CD4-positive, alpha-beta T cell (primary cell): ENCODE measurements at regions not wholly inside any gene's neighbourhood (a gene's known extent, or its start where the extent isn't known, plus 50 kb on each side); places are given as distances from the start of the nearest gene placed in this dataset.

Experiments
- ATAC-seq: fragments of 200-7000 bp; cut with Tn5 transposase; one replicate; pipeline ENCODE4 v1.10.0; 2022; ENCODE audit warnings: mild to moderate bottlenecking; ENCODE audit not compliant: poor library complexity
- CTCF ChIA-PET: fragments of 350-600 bp; sonication (Branson Sonifier 250); formaldehyde crosslinking; loops from one replicate; lab custom pipeline; 2021; ENCODE audit warnings: antibody characterized with exemption, inconsistent platforms; lab: Charles Lee
- POLR2A ChIA-PET: fragments of 350-600 bp; sonication (Branson Sonifier 250); formaldehyde crosslinking; loops from one replicate; lab custom pipeline; 2021; ENCODE audit warnings: antibody characterized with exemption, inconsistent platforms; lab: Charles Lee
- DNase-seq, 14 experiments: peaks; one replicate each; pipeline ENCODE4 v3.0.0-alpha.2; 2013 to 2020; ENCODE audit warnings: mixed read lengths in 2 of 14
- H3K27ac ChIP-seq, 2 donors: one replicate each; pipeline versions ENCODE4 v1.5.1 to v1.7.0; 2013; ENCODE audit warnings: low read length in 2 of 2, low read depth in 1 of 2, mild to moderate bottlenecking in 1 of 2
- H3K27me3 ChIP-seq, 2 experiments: 1 replicate in 1 of 2; 2 replicates in 1 of 2; pipeline versions ENCODE4 v1.6.1 to v1.7.0; 2013; ENCODE audit warnings: low read length in 2 of 2, control low read depth in 1 of 2, mild to moderate bottlenecking in 1 of 2, moderate library complexity in 1 of 2; ENCODE audit not compliant: insufficient read depth in 2 of 2, control insufficient read depth in 1 of 2
- H3K36me3 ChIP-seq: one replicate; pipeline ENCODE4 v1.6.1; 2013; ENCODE audit warnings: low read length, control low read depth; ENCODE audit not compliant: insufficient read depth
- H3K4me1 ChIP-seq: one replicate; pipeline ENCODE4 v1.6.1; 2013; ENCODE audit warnings: low read length, control low read depth; ENCODE audit not compliant: insufficient read depth
- H3K4me3 ChIP-seq: one replicate; pipeline ENCODE4 v1.5.1; 2013; ENCODE audit warnings: mild to moderate bottlenecking, low read length, moderate library complexity
- H3K9me3 ChIP-seq, 2 experiments: 1 replicate in 1 of 2; 2 replicates in 1 of 2; pipeline versions ENCODE4 v1.6.1 to v1.7.0; 2013; ENCODE audit warnings: low read length in 2 of 2, mild to moderate bottlenecking in 2 of 2, control low read depth in 1 of 2, moderate library complexity in 1 of 2; ENCODE audit not compliant: control insufficient read depth in 1 of 2, insufficient read depth in 1 of 2
- H3K27ac Mint-ChIP-seq: one replicate; pipeline ENCODE4 v1.8.0; 2020; ENCODE audit warnings: mixed read lengths
- H3K27me3 Mint-ChIP-seq: one replicate; pipeline ENCODE4 v1.8.0; 2021; ENCODE audit warnings: mixed read lengths
- H3K36me3 Mint-ChIP-seq: one replicate; pipeline ENCODE4 v1.8.0; 2021; ENCODE audit warnings: low read depth, mixed read lengths
- H3K4me1 Mint-ChIP-seq: one replicate; pipeline ENCODE4 v1.8.0; 2021; ENCODE audit warnings: low read depth, mixed read lengths
- H3K4me3 Mint-ChIP-seq: one replicate; pipeline ENCODE4 v1.8.0; 2020; ENCODE audit warnings: mild to moderate bottlenecking, mixed read lengths
- H3K9me3 Mint-ChIP-seq: one replicate; pipeline ENCODE4 v1.8.0; 2020; ENCODE audit warnings: mixed read lengths
- intact Hi-C, 2 experiments: fragments of 100-400 bp; cut with DNase I in 1 of 2; cut with micrococcal nuclease in 1 of 2; formaldehyde crosslinking; loops; one replicate each; pipeline versions ENCODE4 v1.15.1 to v1.9.0; 2023 to 2025; cut with DNase I, micrococcal nuclease
- TF ChIP-seq, protein P1 (sequence below): fragments of 200-600 bp; IDR thresholded peaks from one replicate; pipeline ENCODE4 v1.8.0; 2022; ENCODE audit warnings: antibody characterized with exemption, mild to moderate bottlenecking

DNA sequence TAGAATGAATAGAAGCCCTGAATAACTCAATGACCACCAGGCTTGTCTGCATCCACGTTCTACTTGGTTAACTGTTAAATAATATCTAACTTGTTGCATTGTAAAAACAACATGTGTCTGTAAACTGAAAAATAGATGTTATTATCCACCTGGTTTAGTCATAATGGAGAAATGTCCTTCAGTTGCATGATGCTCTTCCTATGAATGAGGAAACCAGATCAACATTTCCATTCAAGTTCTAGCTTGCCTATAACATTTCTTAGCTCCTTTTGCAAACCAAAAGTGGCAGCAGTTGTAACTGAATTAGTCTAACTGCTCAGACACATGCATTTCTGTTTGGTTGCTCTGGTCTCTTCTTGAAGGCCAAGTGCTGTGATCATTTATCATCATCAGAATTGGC lies 62.9 kb upstream of the BET1 start:
- CTCF ChIA-PET, result no interaction called here
- Histone ChIP-seq H3K4me3 (no peak overlapping the region), H3K9me3 (no peaks in the 10 kb centered on the region), H3K36me3 (no peaks in the 10 kb centered on the region), H3K27me3 (peaks cover 2 to 5% of the 10 kb centered on the region in 2 experiments), H3K4me1 (peaks cover 5% of the 10 kb centered on the region), H3K27ac (no peak overlapping the region)
- DNase-seq (no peak), ATAC-seq (no peak)
- Mint-ChIP-seq H3K36me3 (no peaks in the 10 kb centered on the region), H3K27ac (no peak overlapping the region), H3K9me3 (no peaks in the 10 kb centered on the region), H3K4me1 (peaks cover 9% of the 10 kb centered on the region), H3K4me3 (no peak overlapping the region), H3K27me3 (peaks cover 69% of the 10 kb centered on the region)
- TF ChIP-seq, protein P1, sequence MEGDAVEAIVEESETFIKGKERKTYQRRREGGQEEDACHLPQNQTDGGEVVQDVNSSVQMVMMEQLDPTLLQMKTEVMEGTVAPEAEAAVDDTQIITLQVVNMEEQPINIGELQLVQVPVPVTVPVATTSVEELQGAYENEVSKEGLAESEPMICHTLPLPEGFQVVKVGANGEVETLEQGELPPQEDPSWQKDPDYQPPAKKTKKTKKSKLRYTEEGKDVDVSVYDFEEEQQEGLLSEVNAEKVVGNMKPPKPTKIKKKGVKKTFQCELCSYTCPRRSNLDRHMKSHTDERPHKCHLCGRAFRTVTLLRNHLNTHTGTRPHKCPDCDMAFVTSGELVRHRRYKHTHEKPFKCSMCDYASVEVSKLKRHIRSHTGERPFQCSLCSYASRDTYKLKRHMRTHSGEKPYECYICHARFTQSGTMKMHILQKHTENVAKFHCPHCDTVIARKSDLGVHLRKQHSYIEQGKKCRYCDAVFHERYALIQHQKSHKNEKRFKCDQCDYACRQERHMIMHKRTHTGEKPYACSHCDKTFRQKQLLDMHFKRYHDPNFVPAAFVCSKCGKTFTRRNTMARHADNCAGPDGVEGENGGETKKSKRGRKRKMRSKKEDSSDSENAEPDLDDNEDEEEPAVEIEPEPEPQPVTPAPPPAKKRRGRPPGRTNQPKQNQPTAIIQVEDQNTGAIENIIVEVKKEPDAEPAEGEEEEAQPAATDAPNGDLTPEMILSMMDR, result no peak
- intact Hi-C loops, result no loop called here
- POLR2A ChIA-PET, result no interaction called here

DNA sequence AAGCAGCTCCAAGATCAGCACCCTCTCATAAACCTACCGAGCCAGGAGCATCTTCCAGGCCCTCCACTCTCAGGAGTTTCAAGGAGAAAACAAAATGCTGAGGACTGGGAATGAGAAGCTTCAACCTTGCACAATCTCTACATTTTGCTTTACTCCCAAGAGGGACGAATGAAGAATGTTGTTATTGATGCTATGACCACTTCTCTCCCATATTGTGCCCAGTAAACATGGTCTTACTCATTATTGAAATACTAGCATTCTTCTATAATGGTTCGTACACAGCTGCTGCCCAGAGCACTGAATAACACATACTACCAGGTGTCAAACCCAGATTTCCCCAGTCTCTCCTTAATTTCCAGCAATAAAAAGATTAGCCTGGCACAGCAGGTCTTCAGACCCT lies 63.4 kb upstream of the BET1 start:
- peaks cover 9% of the 10 kb centered on the region for H3K4me1 Mint-ChIP-seq
- H3K27ac ChIP-seq, result no peak overlapping the region
- H3K4me3 ChIP-seq, result no peak overlapping the region
- TF ChIP-seq, protein P1, result no peak
- no peak overlapping the region for H3K27ac Mint-ChIP-seq
- DNase-seq (no peak), ATAC-seq (no peak)
- no peaks in the 10 kb centered on the region for H3K9me3 Mint-ChIP-seq
- CTCF ChIA-PET, result no interaction called here
- no peaks in the 10 kb centered on the region for H3K36me3 ChIP-seq
- H3K4me3 Mint-ChIP-seq, result no peak overlapping the region
- intact Hi-C loops, result no loop called here
- POLR2A ChIA-PET, result no interaction called here
- H3K27me3 ChIP-seq, result peaks cover 0 to 5% of the 10 kb centered on the region in 2 experiments
- no peaks in the 10 kb centered on the region for H3K36me3 Mint-ChIP-seq
- peaks cover 65% of the 10 kb centered on the region for H3K27me3 Mint-ChIP-seq
- peaks cover 5% of the 10 kb centered on the region for H3K4me1 ChIP-seq
- no peaks in the 10 kb centered on the region for H3K9me3 ChIP-seq

DNA sequence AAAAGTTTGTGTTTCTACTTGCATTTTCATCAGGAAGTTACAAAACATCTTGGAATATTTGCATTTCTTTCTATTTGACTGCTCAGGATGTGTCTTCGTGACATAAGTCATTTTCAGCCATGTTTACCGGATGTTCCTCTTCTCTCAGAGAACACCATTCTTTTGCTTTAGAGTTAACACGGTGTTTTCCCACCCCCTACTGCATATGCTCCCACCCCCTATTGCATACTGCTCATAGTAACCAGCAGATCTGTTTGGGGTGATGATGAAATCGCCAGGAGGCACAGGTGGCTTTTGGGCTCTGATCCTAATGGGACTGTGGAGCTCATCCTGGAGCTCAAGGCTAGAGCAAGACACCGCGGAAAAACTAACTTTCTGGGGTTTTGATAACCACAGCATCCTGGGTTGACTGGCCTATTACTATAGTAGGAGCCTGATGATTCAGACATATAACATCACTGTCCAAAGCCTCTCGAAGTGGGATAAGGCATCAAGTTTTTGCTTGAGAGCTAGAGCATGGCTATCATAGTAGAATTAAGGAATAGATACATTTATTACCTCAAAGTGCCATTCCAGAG lies 65.1 kb upstream of the BET1 start:
- H3K36me3 Mint-ChIP-seq, result no peaks in the 10 kb centered on the region
- intact Hi-C loops, result no loop called here
- H3K9me3 ChIP-seq, result no peaks in the 10 kb centered on the region
- no peaks in the 10 kb centered on the region for H3K36me3 ChIP-seq
- no peak overlapping the region for H3K4me3 Mint-ChIP-seq
- H3K27me3 Mint-ChIP-seq, result peaks cover 56% of the 10 kb centered on the region
- ChIA-PET POLR2A (no interaction called here), CTCF (no interaction called here)
- H3K9me3 Mint-ChIP-seq, result no peaks in the 10 kb centered on the region
- TF ChIP-seq, protein P1, result no peak
- no peak for ATAC-seq
- peaks cover 5% of the 10 kb centered on the region for H3K4me1 ChIP-seq
- peaks cover 0 to 5% of the 10 kb centered on the region in 2 experiments for H3K27me3 ChIP-seq
- no peak overlapping the region for H3K4me3 ChIP-seq
- peaks cover 9% of the 10 kb centered on the region for H3K4me1 Mint-ChIP-seq
- DNase-seq, result no peak
- H3K27ac Mint-ChIP-seq, result no peak overlapping the region
- no peak overlapping the region for H3K27ac ChIP-seq
